Naive B cell (primary cell): ENCODE measurements at regions not wholly inside any gene's neighbourhood (a gene's known extent, or its start where the extent isn't known, plus 50 kb on each side); places are given as distances from the start of the nearest gene placed in this dataset.

Source experiments
- ATAC-seq, 2 donors: fragments of 150-1000 bp; cut with Tn5 transposase; 2 replicates each; pipeline ENCODE4 v1.10.0; 2021; ENCODE audit warnings: low read depth in 2 of 2, mild to moderate bottlenecking in 2 of 2, moderate library complexity in 2 of 2
- DNase-seq: peaks from one replicate; pipeline ENCODE4 v3.0.0; 2022
- H3K27ac Mint-ChIP-seq, 6 donors: one replicate each; pipeline ENCODE4 v1.8.0; 2020 to 2022; ENCODE audit warnings: mild to moderate bottlenecking in 6 of 6, mixed read lengths in 6 of 6, moderate library complexity in 5 of 6, inconsistent platforms in 2 of 6
- H3K27me3 Mint-ChIP-seq, 3 donors: one replicate each; pipeline ENCODE4 v1.8.0; 2021 to 2022; ENCODE audit warnings: mixed read lengths in 3 of 3, mild to moderate bottlenecking in 1 of 3
- H3K36me3 Mint-ChIP-seq, 2 donors: one replicate each; pipeline ENCODE4 v1.8.0; 2020 to 2022; ENCODE audit warnings: mixed read lengths in 2 of 2, inconsistent platforms in 1 of 2, mild to moderate bottlenecking in 1 of 2
- H3K4me1 Mint-ChIP-seq, 3 donors: one replicate each; pipeline ENCODE4 v1.8.0; 2020 to 2022; ENCODE audit warnings: mixed read lengths in 3 of 3, inconsistent platforms in 1 of 3, mild to moderate bottlenecking in 1 of 3, moderate library complexity in 1 of 3
- H3K4me3 Mint-ChIP-seq, 8 donors: one replicate each; pipeline ENCODE4 v1.8.0; 2020 to 2022; ENCODE audit warnings: mild to moderate bottlenecking in 8 of 8, mixed read lengths in 8 of 8, moderate library complexity in 8 of 8, inconsistent platforms in 2 of 8
- H3K9me3 Mint-ChIP-seq, 7 donors: one replicate each; pipeline ENCODE4 v1.8.0; 2020 to 2022; ENCODE audit warnings: mixed read lengths in 7 of 7, mild to moderate bottlenecking in 5 of 7, inconsistent platforms in 2 of 7, moderate library complexity in 1 of 7

DNA sequence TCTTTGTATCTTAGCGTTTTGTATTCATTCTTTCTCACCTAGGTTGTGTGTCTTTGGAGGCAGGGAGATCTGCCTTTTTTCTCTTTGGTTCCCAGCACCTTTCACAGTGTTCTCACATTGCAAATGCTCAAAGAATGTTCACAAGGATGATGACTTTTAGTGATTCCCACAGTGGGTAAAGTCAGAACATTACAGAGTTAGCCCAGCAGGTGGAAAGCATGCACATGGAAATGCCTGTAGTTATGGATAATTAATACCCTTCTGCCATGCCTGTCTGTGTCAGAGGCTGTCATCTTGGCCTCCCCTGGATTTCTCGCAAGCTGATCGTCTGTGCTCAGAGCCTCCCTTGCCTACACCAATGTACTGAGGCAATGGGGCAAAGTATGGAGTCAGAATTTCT is 458.9 kb downstream of the LMO4 start:
- Mint-ChIP-seq H3K9me3 (no peaks in the 10 kb centered on the region), H3K36me3 (no peaks in the 10 kb centered on the region), H3K27me3 (peaks cover 0 to 5% (median 0%) of the 10 kb centered on the region in 3 donors), H3K27ac (no peak overlapping the region), H3K4me1 (no peaks in the 10 kb centered on the region), H3K4me3 (no peak overlapping the region)
- no peak for DNase-seq
- no peak for ATAC-seq

DNA sequence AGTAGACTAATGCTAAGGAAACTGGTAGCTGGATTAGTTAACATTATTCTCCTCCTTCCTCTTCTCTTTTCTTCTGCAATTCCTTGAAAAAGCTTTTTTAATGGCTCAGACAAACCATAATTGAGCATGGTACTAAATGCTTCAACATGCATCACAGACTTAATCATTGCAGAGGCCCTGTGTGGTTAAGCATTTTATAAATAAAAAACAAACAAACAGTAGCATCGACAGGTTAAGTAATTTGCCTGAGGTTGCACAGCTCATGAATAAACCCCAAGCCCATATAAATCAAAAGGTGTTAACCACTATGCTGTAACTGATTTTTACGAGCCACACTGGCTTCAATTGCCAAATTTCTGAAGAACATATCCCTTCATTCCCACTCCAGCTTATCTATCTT is 462.1 kb downstream of the LMO4 start:
- ATAC-seq: no peak
- Mint-ChIP-seq H3K27ac (peak overlapping the region in 1 of 6 donors; percentile 39), H3K27me3 (no peaks in the 10 kb centered on the region), H3K9me3 (no peaks in the 10 kb centered on the region), H3K36me3 (no peaks in the 10 kb centered on the region), H3K4me3 (no peak overlapping the region), H3K4me1 (no peaks in the 10 kb centered on the region)
- DNase-seq: no peak

- no peaks in the 10 kb centered on the region for H3K9me3 Mint-ChIP-seq
- no peaks in the 10 kb centered on the region for H3K27me3 Mint-ChIP-seq
- H3K36me3 Mint-ChIP-seq: no peaks in the 10 kb centered on the region
- no peak overlapping the region for H3K4me3 Mint-ChIP-seq
- no peak for ATAC-seq
- DNase-seq: no peak
- H3K27ac Mint-ChIP-seq: no peak overlapping the region
- H3K4me1 Mint-ChIP-seq: no peaks in the 10 kb centered on the region
Observed at GRCh38 chr1:87791931-87792740, 463.5 kb downstream of the LMO4 start.

DNA sequence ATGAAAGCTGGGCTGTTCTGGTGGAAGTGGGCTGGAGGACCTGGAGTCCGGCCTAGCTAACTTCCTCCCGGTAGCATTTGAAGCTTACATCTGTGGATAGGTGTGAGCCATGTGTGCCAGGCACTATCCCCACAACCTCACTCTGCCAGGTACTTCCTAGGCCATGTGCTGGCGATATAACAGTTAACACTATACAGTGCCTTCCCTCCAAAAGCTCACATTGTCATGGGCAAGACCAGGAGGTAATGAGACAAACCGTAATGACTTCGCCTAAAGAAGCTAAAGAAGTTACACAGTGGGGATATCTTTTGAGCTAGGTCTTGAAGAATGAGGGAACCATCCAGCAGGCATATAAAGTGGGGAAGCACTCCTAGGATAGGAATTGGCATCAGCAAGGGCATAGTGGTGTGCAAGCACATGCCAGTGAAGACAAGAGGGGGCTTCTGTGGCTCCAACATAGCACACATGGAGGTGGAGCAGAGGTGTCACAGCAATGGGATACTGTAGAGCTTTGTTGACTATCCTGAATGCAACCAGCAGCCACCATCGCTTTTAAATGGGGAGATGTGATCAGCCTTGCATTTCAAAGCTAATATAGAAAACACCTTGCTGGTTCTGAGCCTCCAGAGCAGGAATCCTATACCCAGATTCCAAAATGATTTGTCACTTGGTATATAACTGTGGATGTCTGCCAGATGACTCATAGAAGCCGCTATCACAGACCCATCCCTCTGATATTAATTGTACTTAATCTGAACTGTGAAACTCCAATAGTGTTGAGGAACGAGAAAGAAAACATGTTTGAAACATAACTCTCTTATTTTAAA is 466.3 kb downstream of the LMO4 start:
- no peak overlapping the region for H3K4me3 Mint-ChIP-seq
- no peaks in the 10 kb centered on the region for H3K27me3 Mint-ChIP-seq
- H3K9me3 Mint-ChIP-seq: no peaks in the 10 kb centered on the region
- no peak for ATAC-seq
- H3K27ac Mint-ChIP-seq: peak overlapping the region in 1 of 6 donors; percentile 23
- no peaks in the 10 kb centered on the region for H3K4me1 Mint-ChIP-seq
- H3K36me3 Mint-ChIP-seq: no peaks in the 10 kb centered on the region
- no peak for DNase-seq

GRCh38 chr1:87795615-87796337 is 467.1 kb downstream of the LMO4 start:
- Mint-ChIP-seq H3K4me3 (no peak overlapping the region), H3K27me3 (no peaks in the 10 kb centered on the region), H3K4me1 (no peaks in the 10 kb centered on the region), H3K27ac (no peak overlapping the region), H3K36me3 (no peaks in the 10 kb centered on the region), H3K9me3 (peaks cover 0 to 3% (median 2%) of the 10 kb centered on the region in 7 donors)
- no peak for DNase-seq
- no peak for ATAC-seq

DNA sequence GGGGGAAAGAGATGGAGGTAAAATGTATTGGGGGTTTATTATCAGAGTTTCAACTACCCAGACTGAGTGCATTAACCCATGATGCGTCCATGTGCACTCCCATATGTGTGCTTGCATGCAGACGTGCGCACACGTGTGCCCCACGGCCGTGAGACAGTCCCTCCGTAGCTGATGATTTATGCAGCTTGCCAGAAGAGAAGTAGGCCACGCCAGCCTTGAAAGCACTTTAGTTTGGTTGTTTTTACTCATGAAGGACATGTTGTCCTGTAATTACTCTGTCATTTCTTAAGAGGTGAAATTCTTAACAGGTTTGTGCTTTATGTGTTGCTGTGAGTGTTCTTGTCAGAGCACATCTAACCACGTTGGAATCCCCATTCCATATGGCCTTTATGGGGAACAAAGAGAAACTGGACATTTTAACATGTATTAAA is 467.8 kb downstream of the LMO4 start:
- Mint-ChIP-seq H3K27me3 (no peaks in the 10 kb centered on the region), H3K4me1 (no peaks in the 10 kb centered on the region), H3K27ac (peak overlapping the region in 1 of 6 donors; percentile 40), H3K4me3 (no peak overlapping the region), H3K9me3 (peaks cover 0 to 9% (median 4%) of the 10 kb centered on the region in 7 donors), H3K36me3 (no peaks in the 10 kb centered on the region)
- ATAC-seq (no peak), DNase-seq (no peak)

DNA sequence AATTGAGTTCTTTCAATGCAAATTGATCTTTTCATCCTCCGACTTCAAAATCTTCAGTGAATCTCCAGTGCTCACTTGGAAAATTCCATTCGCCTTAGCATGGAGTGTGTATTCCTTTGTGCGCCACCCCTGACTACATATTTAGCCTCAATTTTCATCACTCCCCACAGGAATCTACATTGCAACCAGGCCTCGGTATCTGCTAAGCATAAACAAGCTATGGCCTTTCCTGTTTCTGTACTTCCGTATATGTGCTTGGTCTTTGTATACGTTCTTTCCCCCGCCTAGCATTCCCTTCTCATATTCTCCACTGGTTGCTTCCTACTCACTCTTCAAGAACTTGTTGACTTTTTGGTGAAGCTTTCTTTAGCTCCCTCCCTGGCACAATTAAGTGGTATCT is 470.8 kb downstream of the LMO4 start:
- H3K36me3 Mint-ChIP-seq: no peaks in the 10 kb centered on the region
- H3K4me3 Mint-ChIP-seq: no peak overlapping the region
- H3K27ac Mint-ChIP-seq: no peak overlapping the region
- H3K27me3 Mint-ChIP-seq: no peaks in the 10 kb centered on the region
- no peaks in the 10 kb centered on the region for H3K4me1 Mint-ChIP-seq
- no peak for ATAC-seq
- peaks cover 0 to 9% (median 4%) of the 10 kb centered on the region in 7 donors for H3K9me3 Mint-ChIP-seq
- no peak for DNase-seq

DNA sequence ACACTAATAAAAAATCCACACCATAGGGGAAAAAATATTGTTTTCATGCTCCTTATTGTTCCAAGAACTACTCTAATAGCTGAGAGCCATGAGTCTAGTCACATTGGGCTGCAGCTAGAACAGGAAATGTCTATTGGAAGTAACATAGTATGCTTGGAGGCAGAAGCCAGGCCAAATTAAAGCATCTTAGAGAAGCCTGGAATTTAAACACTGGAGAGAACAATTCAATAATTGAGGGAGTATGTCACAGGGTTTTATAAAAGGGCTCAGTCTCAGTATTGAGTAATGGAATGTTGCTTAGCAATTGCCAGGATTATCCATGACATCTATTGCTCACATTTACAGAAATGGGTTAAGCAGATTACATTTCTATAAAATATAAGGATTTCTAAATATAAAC is 471.3 kb downstream of the LMO4 start:
- Mint-ChIP-seq H3K27ac (no peak overlapping the region), H3K4me1 (no peaks in the 10 kb centered on the region), H3K36me3 (no peaks in the 10 kb centered on the region), H3K27me3 (no peaks in the 10 kb centered on the region), H3K4me3 (no peak overlapping the region), H3K9me3 (peaks cover 0 to 9% (median 4%) of the 10 kb centered on the region in 7 donors)
- DNase-seq: no peak
- ATAC-seq: no peak

GRCh38 chr1:87803375-87803774 is 474.7 kb downstream of the LMO4 start:
- peaks cover 0 to 9% (median 4%) of the 10 kb centered on the region in 7 donors for H3K9me3 Mint-ChIP-seq
- no peak for DNase-seq
- no peak overlapping the region for H3K27ac Mint-ChIP-seq
- no peak overlapping the region for H3K4me3 Mint-ChIP-seq
- ATAC-seq: no peak
- H3K27me3 Mint-ChIP-seq: no peaks in the 10 kb centered on the region
- no peaks in the 10 kb centered on the region for H3K36me3 Mint-ChIP-seq
- no peaks in the 10 kb centered on the region for H3K4me1 Mint-ChIP-seq

- DNase-seq: no peak
- Mint-ChIP-seq H3K27me3 (no peaks in the 10 kb centered on the region), H3K27ac (no peak overlapping the region), H3K36me3 (no peaks in the 10 kb centered on the region), H3K9me3 (peaks cover 0 to 9% (median 7%) of the 10 kb centered on the region in 7 donors), H3K4me1 (no peaks in the 10 kb centered on the region), H3K4me3 (no peak overlapping the region)
- no peak for ATAC-seq
Observed at GRCh38 chr1:87804128-87804527, 475.4 kb downstream of the LMO4 start.

DNA sequence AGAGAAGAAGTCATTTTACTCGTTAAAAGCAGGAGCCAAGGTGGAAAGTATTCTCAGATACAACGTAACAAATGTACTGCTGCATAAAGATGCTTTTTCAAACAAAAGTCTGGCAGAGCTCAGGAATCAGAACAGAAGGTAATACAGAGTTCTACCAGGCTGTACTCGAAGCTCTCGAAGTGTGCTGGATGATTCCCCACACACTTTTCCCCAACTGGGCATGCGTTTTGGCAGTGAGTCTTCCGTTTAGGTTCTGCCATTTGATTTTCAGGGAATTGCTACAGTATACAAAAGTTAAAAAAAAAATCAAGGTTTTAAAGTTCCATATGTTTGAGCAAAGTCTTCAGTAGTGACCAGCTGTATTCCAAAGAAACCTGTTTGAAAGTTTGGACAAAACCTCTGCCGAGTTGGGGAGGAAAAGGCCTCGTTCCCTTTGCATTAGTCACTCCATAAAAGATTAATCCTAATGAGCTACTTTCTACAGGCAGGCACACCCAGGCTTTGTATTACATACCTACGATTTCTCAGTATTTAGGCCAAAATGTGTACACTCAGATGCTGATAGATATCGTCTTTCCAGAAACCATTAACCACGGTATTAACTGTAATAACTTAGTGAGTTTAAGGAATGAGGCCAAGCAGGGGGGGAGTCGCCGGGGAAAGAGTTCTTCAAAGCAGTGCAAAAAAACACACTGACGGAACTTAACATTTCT is 477.1 kb downstream of the LMO4 start:
- H3K27ac Mint-ChIP-seq: no peak overlapping the region
- no peaks in the 10 kb centered on the region for H3K4me1 Mint-ChIP-seq
- no peak overlapping the region for H3K4me3 Mint-ChIP-seq
- ATAC-seq (no peak), DNase-seq (no peak)
- H3K9me3 Mint-ChIP-seq: peaks cover 0 to 6% (median 5%) of the 10 kb centered on the region in 7 donors
- no peaks in the 10 kb centered on the region for H3K36me3 Mint-ChIP-seq
- no peaks in the 10 kb centered on the region for H3K27me3 Mint-ChIP-seq

GRCh38 chr1:87806379-87807094 is 477.9 kb downstream of the LMO4 start:
- Mint-ChIP-seq H3K27ac (no peak overlapping the region), H3K36me3 (no peaks in the 10 kb centered on the region), H3K27me3 (no peaks in the 10 kb centered on the region), H3K4me1 (no peaks in the 10 kb centered on the region), H3K4me3 (no peak overlapping the region), H3K9me3 (peaks cover 0 to 4% (median 0%) of the 10 kb centered on the region in 7 donors)
- ATAC-seq: no peak
- DNase-seq: no peak
